GM12878 (cell line): ENCODE measurements at regions not wholly inside any gene's neighbourhood (a gene's known extent, or its start where the extent isn't known, plus 50 kb on each side); places are given as distances from the start of the nearest gene placed in this dataset.

Experiments
- EED ChIP-seq: sonication (generic); IDR thresholded peaks from 2 replicates; pipeline ENCODE4 v1.6.1; 2016; ENCODE audit warnings: antibody characterized with exemption, low read depth
- EZH2 ChIP-seq: IDR thresholded peaks from 2 replicates; pipeline ENCODE4 v1.6.1; 2012; ENCODE audit warnings: low read depth, mild to moderate bottlenecking, control low read depth, inconsistent platforms, low read length, borderline replicate concordance; ENCODE audit not compliant: control insufficient read depth
- IKZF1 ChIP-seq: fragments of 450-650 bp; conservative IDR thresholded peaks from 2 replicates; pipeline ENCODE4 v1.6.1; 2017; ENCODE audit warnings: antibody characterized with exemption, mild to moderate bottlenecking
- IKZF2 ChIP-seq, 2 experiments: fragments of 450-650 bp; IDR thresholded peaks; 2 replicates each; pipeline ENCODE4 v1.6.1; 2017; ENCODE audit warnings: mild to moderate bottlenecking in 2 of 2, moderate library complexity in 2 of 2
- KAT2A ChIP-seq: conservative IDR thresholded peaks from 2 replicates; pipeline ENCODE4 v1.6.1; 2011; ENCODE audit warnings: low read depth, low read length; ENCODE audit not compliant: control insufficient read depth
- PRDM15 ChIP-seq: fragments of 450-650 bp; formaldehyde crosslinking; IDR thresholded peaks from 2 replicates; pipeline ENCODE4 v1.4.0; 2020; ENCODE audit warnings: mild to moderate bottlenecking, moderate library complexity
- TCF7 ChIP-seq: IDR thresholded peaks from 2 replicates; pipeline ENCODE4 v1.6.1; 2014; ENCODE audit warnings: antibody characterized with exemption, borderline replicate concordance
- ZBTB40 ChIP-seq: fragments of 450-650 bp; IDR thresholded peaks from 2 replicates; pipeline ENCODE4 v1.6.1; 2016; ENCODE audit warnings: mild to moderate bottlenecking, moderate library complexity, borderline replicate concordance
- ZNF24 ChIP-seq: fragments of 450-650 bp; IDR thresholded peaks from 2 replicates; pipeline ENCODE4 v1.6.1; 2017; ENCODE audit warnings: antibody characterized with exemption, mild to moderate bottlenecking
- ZNF687 ChIP-seq: fragments of 450-650 bp; IDR thresholded peaks from 2 replicates; pipeline ENCODE4 v1.6.1; 2017; ENCODE audit warnings: mild to moderate bottlenecking, moderate library complexity
- ZZZ3 ChIP-seq: IDR thresholded peaks from 2 replicates; pipeline ENCODE4 v1.6.1; 2011; ENCODE audit warnings: low read depth; ENCODE audit not compliant: control insufficient read depth, insufficient read length

- no peak for TF ChIP-seq PRDM15 (CRISPR knock-in tag)
- TF ChIP-seq ZZZ3: no peak
- no peak for TF ChIP-seq ZBTB40
- no peak for TF ChIP-seq ZNF24
- no peak for TF ChIP-seq KAT2A
- no peak for TF ChIP-seq IKZF2 (IDR thresholded peaks at IDR 0.05)
- TF ChIP-seq IKZF1: no peak
- TF ChIP-seq EZH2: no peak
- TF ChIP-seq TCF7: no peak
- TF ChIP-seq EED: no peak
- no peak for TF ChIP-seq ZNF687
These were observed 655.0 kb downstream of the STK39 start (continued) for GRCh38 chr2:167592441-167592840.
